ENCODE measurements at regions not wholly inside any gene's neighbourhood (a gene's known extent, or its start where the extent isn't known, plus 50 kb on each side); places are given as distances from the start of the nearest gene placed in this dataset.
"Not testable (repeated sequence)": the region's sequence is repeated elsewhere in the genome, so short reads cannot be mapped to it uniquely, and the experiment has no call there.

- H3K4me3 ChIP-seq (ENCODE audit: control insufficient read depth, low read depth, low read length), result no peak overlapping the region
- no peak for TF ChIP-seq CTCF (IDR thresholded peaks at IDR 0.05; ENCODE audit: control insufficient read depth, insufficient read depth, low read depth, low read length, missing control alignments)
Observed at GRCh38 chr5:72645064-72645846, 138.0 kb upstream of the ZNF366 start.

GRCh38 chr5:72644296-72644695 is 137.1 kb upstream of the ZNF366 start:
- no peak for TF ChIP-seq CTCF (IDR thresholded peaks at IDR 0.05; ENCODE audit: control insufficient read depth, insufficient read depth, low read depth, low read length, missing control alignments)
- no peak overlapping the region for H3K4me3 ChIP-seq (ENCODE audit: control insufficient read depth, low read depth, low read length)
- no peak for DNase-seq (ENCODE audit: low read depth)

More at GRCh38 chr5:72645064-72645846, 138.0 kb upstream of the ZNF366 start:
- no peak for DNase-seq (ENCODE audit: low read depth)

- no peak for TF ChIP-seq CTCF (IDR thresholded peaks at IDR 0.05; ENCODE audit: control insufficient read depth, insufficient read depth, low read depth, low read length, missing control alignments)
- DNase-seq (ENCODE audit: low read depth), result no peak
- H3K4me3 ChIP-seq (ENCODE audit: control insufficient read depth, low read depth, low read length), result no peak overlapping the region
Observed at GRCh38 chr5:72641164-72641563, 134.0 kb upstream of the ZNF366 start.

GRCh38 chr5:72637058-72637457 is 129.8 kb upstream of the ZNF366 start:
- DNase-seq (ENCODE audit: low read depth), result no peak
- no peak overlapping the region for H3K4me3 ChIP-seq (ENCODE audit: control insufficient read depth, low read depth, low read length)
- no peak for TF ChIP-seq CTCF (IDR thresholded peaks at IDR 0.05; ENCODE audit: control insufficient read depth, insufficient read depth, low read depth, low read length, missing control alignments)

GRCh38 chr5:72636565-72636964 is 129.4 kb upstream of the ZNF366 start:
- DNase-seq (ENCODE audit: low read depth); H3K4me3 ChIP-seq (ENCODE audit: control insufficient read depth, low read depth, low read length): not testable (repeated sequence)

GRCh38 chr5:72634444-72634843 is 127.2 kb upstream of the ZNF366 start:
- no peak for DNase-seq (ENCODE audit: low read depth)
- H3K4me3 ChIP-seq (ENCODE audit: control insufficient read depth, low read depth, low read length), result no peak overlapping the region
- TF ChIP-seq CTCF (IDR thresholded peaks at IDR 0.05; ENCODE audit: control insufficient read depth, insufficient read depth, low read depth, low read length, missing control alignments), result no peak

- TF ChIP-seq CTCF (IDR thresholded peaks at IDR 0.05; ENCODE audit: control insufficient read depth, insufficient read depth, low read depth, low read length, missing control alignments), result no peak
- H3K4me3 ChIP-seq (ENCODE audit: control insufficient read depth, low read depth, low read length), result no peak overlapping the region
- DNase-seq (ENCODE audit: low read depth), result peak; percentile 53
Observed at GRCh38 chr5:72633649-72634048, 126.4 kb upstream of the ZNF366 start.
